ENCODE measurements at regions not wholly inside any gene's neighbourhood (a gene's known extent, or its start where the extent isn't known, plus 50 kb on each side); places are given as distances from the start of the nearest gene placed in this dataset.
A peak's percentile ranks its signal among the peaks of the same experiment; 100 is the strongest.
"Not testable (repeated sequence)": the region's sequence is repeated elsewhere in the genome, so short reads cannot be mapped to it uniquely, and the experiment has no call there.

DNA sequence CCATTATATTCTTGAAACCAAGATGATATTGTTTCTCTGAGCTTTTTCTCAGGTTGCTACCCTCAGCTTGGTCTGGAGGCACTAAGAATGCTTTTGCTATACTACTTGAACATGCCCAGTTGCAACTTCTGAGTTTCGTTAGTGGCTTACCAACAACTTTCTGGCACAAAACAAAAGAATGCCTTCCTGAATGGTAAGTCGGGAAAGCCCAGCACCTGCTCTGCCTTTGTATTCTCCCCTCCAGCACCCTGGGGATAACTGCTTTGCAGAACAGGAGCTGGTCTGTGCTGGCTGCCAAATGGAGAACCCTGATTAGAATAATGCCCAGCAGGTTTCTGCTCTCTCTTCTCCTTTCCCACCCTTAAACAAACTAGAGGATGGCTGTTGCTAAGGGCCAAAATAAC is 149.3 kb downstream of the TGFB2 start:
- no peak for DNase-seq

GRCh38 chr1:218495931-218496330 is 150.8 kb downstream of the TGFB2 start:
- peak; percentile 56 for DNase-seq

- DNase-seq = peak; percentile 100
Observed at GRCh38 chr1:218496561-218496960, 151.4 kb downstream of the TGFB2 start.

- DNase-seq = peak; percentile 91
Observed at GRCh38 chr1:218498056-218498938, 153.2 kb downstream of the TGFB2 start.

- DNase-seq = peak; percentile 93
Observed at GRCh38 chr1:218499011-218499691, 154.0 kb downstream of the TGFB2 start.

DNA sequence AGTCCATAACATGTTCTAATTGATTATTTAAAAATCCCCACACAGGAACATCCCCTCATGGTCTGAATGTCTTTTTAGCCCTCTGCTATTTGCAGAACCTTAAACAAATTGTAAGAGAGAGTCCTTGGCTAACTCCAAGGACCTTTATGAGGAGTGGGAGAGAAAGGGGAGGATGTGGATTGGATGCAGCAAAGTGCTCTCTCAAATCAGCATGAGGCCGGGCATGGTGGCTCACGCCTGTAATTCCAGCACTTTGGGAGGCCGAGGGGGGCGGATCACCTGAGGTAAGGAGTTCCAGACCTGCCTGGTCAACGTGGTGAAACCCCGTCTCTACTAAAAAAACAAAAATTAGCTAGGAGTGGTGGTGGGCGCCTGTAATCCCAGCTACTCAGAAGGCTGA is 154.8 kb downstream of the TGFB2 start:
- no peak for DNase-seq

GRCh38 chr1:218501161-218501560 is 156.0 kb downstream of the TGFB2 start:
- no peak for DNase-seq

DNA sequence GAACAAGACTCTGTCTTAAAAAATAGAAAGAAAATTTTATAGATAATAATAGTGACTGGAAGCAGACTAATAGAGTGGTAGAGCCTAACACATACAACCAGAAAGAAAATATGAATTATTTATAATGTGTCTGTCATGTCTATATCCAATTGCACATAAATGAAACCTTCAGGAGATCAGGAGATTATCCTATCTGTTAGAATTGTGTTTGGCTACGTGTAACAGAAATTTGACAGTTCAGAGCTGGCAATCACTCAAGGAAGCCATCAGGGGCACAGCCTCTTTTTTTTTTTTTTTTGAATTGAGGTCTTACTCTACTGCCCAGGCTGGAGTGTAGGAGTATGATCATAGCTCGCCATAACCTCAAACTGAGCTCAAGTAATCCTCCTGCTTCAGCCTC is 157.2 kb downstream of the TGFB2 start:
- no peak for DNase-seq

DNA sequence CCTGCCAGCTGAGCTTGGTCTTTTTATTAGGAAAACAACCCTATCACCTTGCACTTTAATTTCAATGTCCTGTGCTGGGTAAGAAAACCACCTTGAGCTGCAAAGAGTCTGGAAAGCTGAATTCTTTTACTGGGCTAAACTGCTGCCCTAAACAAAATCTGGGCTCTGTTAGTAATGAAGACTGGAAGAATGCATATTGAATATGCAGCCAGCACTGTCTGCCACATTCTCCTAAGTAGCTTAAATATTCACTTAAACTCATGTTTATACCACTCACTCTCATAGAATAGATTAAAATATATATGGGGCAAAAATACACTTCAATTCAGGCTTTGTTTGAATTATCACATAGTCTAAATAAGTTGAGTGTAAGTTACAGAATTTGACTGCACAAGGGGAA is 158.0 kb downstream of the TGFB2 start:
- DNase-seq = no peak

DNA sequence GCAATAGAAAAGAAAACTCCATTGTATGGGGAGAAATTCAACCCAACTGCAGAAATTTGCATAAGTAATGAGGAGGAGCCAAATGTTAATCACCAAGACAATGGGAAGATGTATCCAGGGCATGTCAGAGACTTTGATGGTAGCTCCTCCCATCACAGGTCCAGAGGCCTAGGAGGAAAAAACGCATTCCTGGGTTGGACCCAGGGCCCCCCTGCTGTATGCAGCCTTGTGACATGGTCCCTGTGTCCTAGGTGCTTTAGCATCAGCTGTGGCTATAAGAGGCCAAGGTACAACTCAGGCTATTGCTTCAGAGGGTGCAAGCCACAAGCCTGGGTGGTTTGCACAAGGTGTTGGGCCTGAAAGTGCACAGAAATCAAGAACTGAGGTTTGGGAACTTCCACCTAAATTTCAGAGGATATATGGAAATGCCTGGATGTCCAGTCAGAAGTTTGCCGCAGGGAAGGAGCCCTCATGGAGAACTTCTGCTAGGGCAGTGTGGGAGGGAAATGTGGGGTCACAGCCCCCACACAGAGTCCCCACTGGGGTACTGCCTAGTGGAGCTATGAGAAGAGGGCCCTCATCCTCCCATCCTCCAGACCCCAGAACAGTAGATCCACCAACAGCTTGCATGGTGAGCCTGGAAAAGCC is 162.3 kb downstream of the TGFB2 start:
- no peak for DNase-seq

DNA sequence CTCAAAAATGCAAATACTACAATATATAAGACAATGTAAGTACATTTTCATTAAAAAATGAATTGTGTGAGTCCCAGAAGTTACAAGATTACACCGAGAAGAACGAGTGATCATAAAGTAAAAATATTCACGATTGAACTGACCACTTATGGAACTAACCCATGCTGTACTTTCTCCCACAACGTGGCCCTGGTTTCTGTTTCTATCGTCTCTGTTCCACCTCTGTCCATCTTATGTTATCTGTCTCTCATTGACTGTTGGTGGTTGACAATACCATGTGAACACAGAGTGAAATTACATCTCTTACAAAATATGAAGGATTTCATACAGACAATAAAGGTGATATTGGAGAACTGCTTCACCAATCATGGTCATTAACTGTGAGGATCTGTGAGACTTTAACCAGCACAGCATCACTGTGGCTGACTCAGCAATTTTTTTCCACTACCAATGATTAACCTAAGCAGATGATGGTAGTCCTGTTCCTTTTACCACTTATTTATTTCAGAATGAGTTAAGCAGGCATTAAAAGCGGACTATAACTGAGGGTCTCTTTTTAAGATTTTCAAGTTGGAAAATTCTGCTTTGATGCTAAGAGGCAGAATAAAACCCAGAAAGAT is 165.1 kb downstream of the TGFB2 start:
- no peak for DNase-seq

- no peak for DNase-seq
Observed at GRCh38 chr1:218513328-218513727, 168.2 kb downstream of the TGFB2 start.

- DNase-seq = no peak
Observed at GRCh38 chr1:218514689-218515088, 169.6 kb downstream of the TGFB2 start.

GRCh38 chr1:218516526-218516925 is 171.4 kb downstream of the TGFB2 start:
- no peak for DNase-seq

DNA sequence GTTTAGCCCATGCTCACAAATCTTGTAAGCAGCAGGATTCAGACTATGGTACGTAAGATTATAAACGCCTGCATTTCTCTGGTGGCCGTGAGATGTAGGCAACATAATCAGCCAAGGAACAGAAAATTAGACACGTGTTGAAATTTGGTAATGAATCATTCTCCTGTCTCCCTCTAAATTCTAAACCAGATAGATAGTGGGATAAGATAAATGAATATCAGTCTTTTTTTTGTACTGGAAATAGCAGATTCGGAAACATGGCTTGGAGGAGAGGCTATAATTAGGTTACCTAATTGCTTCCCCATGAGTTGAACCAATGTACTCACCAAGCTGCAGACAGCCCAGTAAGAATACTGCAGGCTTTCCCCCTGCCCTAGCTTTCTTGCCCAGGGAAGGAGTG is 172.3 kb downstream of the TGFB2 start:
- DNase-seq = no peak

DNA sequence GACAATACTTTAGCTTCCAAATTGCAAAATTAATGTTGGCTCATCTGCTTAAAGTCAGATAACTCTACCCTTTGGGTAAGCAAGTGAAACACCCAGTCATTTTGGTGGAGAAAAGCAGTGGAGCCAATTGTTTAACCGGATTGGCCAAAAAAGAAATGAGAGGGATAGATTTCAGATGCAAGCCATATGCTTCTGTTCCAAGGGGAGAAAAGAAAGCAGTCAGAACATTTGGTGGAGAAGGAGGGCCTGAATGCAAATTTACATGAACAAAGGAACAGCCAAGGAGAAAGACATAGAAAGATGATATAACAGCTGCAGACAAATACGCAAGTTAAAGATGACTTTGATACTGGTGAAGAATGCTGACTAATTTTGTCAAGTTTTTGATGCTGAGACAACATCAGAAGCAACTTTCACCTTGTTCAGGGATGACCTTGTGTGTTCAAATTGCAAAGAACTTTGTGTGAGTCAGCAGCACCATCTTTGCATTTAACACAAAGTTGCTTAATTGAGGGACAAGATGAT is 173.1 kb downstream of the TGFB2 start:
- DNase-seq = no peak

GRCh38 chr1:218520646-218521045 is 175.5 kb downstream of the TGFB2 start:
- not testable (repeated sequence) for DNase-seq

- DNase-seq = peak; percentile 70
Observed at GRCh38 chr1:218521414-218522169, 176.5 kb downstream of the TGFB2 start.

DNA sequence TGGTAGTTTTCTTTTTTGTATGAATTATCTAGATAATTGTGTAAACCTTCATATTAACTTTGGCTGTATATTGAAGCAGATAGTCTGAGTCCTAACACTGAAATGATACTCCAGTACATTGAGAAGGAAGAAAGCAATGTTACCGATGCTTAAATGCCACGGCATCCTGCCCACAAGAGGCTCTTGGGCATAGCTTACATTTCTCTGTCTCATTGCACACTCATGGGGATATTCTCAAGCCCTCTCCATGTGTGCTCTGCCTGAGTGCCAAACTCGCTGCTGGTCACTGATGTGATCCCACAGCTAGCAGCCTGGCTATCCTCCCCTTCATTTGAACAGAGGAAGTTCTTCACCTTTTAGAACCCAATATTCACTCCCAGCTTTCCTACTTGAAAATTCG is 179.4 kb downstream of the TGFB2 start:
- DNase-seq = peak; percentile 46

DNA sequence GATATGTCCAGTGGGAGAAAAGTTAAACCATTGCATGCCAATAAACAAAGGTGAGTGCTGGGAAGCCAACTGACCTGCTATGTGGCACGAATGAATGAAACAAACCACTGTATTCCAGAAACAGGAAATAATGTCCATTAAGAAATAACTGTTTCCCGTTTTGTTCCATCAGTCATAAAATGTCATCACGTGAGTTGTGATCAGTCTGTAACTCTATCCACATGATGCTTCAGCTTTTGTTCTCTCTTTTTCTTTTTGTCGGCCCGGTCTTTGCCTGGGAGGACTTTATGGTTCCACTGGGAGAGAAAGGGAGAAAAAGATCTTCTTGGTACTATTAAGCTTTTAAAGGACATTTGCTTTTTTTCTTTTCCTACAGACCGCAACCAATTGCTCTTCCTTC is 179.9 kb downstream of the TGFB2 start:
- DNase-seq = no peak

- DNase-seq = no peak
Observed at GRCh38 chr1:218525451-218526197, 180.5 kb downstream of the TGFB2 start.

DNA sequence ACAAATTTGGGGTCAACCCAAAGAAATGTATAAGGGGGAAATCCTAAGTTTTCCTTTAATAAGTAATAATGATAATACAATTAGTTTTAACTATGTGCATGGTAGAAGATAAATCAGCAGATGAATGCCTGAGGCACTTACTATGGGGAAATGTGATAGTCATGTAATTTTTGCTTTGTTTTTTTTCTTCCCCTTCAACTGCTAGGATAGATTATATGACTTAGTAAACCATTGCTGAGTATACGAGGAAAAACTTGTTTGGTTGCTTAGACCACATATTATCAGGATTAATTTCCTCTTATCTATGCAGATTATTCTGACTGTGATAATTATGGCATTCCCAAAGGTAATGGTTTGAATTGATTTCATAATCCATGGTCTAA is 181.1 kb downstream of the TGFB2 start:
- DNase-seq = no peak

All from EL (cell line).